Activated CD4-positive, alpha-beta T cell treated with anti-CD3 and anti-CD28 coated beads, Interleukin-2, amount 10 ng/mL, durations not matched to agents 7 days and 5 days (primary cell): ENCODE measurements at regions not wholly inside any gene's neighbourhood (a gene's known extent, or its start where the extent isn't known, plus 50 kb on each side); places are given as distances from the start of the nearest gene placed in this dataset.

ENCODE experiments used
- CTCF ChIA-PET: fragments of 350-600 bp; sonication (Branson Sonifier 250); formaldehyde crosslinking; loops from one replicate; lab custom pipeline; 2021; ENCODE audit warnings: antibody characterized with exemption; lab: Charles Lee
- POLR2A ChIA-PET: fragments of 350-600 bp; sonication (Branson Sonifier 250); formaldehyde crosslinking; loops from one replicate; lab custom pipeline; 2021; ENCODE audit warnings: antibody characterized with exemption; lab: Charles Lee
- DNase-seq: peaks from one replicate; pipeline ENCODE4 v3.0.0-alpha.2; 2020
- H3K27ac Mint-ChIP-seq: one replicate; pipeline ENCODE4 v1.8.0; 2021; ENCODE audit warnings: mild to moderate bottlenecking, moderate library complexity, mixed read lengths
- H3K27me3 Mint-ChIP-seq: one replicate; pipeline ENCODE4 v1.8.0; 2021; ENCODE audit warnings: mixed read lengths
- H3K36me3 Mint-ChIP-seq: one replicate; pipeline ENCODE4 v1.8.0; 2021; ENCODE audit warnings: low read depth, mixed read lengths
- H3K4me1 Mint-ChIP-seq: one replicate; pipeline ENCODE4 v1.8.0; 2021; ENCODE audit warnings: mixed read lengths
- H3K4me3 Mint-ChIP-seq: one replicate; pipeline ENCODE4 v1.8.0; 2021; ENCODE audit warnings: mild to moderate bottlenecking, moderate library complexity, mixed read lengths
- H3K9me3 Mint-ChIP-seq: one replicate; pipeline ENCODE4 v1.8.0; 2021; ENCODE audit warnings: mixed read lengths

DNA sequence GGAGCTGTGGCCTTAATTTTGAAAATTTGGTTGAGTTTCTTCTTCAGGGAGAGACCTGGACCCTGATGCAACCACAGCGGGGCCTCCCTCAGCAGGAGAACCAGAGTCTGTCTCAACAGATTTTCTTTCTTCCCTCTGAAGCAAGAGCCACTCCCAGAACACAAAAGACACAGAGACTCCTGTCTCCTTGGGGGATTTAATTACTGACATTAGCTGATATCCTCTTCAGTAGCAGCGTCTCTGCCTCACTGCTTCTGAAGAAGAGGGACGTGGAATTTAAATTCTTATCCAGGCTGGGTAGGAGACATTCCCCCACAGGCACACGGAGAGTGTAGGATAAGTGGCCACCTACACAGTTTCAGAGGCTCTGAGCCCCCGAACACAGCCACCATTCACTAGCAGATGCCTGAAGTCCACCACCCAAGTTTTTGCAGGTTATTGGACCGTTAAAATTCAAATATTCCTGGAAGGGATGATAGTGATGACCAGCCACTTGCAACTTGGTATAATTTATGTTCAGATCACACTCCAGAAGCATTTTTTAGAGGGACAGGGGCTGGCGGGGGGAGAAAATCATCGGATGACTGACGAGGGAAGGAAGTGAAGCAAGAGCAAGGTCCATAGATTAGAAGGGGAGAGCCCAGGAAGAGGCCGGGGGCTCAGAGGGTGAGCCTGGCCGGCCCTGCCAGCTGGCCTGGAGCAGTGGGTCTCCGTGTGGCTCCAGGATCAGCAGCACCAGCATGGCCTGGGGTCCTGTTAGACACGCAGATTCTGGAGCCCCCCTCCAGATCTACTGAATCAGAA lies 109.7 kb downstream of the BDH1 start:
- peaks cover 5% of the 10 kb centered on the region for H3K4me1 Mint-ChIP-seq
- H3K27me3 Mint-ChIP-seq, result peaks cover 13% of the 10 kb centered on the region
- no peaks in the 10 kb centered on the region for H3K9me3 Mint-ChIP-seq
- no peak for DNase-seq
- no peaks in the 10 kb centered on the region for H3K36me3 Mint-ChIP-seq
- H3K4me3 Mint-ChIP-seq, result no peak overlapping the region
- ChIA-PET POLR2A (no interaction called here), CTCF (interaction anchor here (0.6 to 1.3 kb wide), 2 partner anchors 18 to 400 kb away, joined by 3 to 5 read pairs; no protein-coding TSS in a partner anchor)
- no peak overlapping the region for H3K27ac Mint-ChIP-seq

DNA sequence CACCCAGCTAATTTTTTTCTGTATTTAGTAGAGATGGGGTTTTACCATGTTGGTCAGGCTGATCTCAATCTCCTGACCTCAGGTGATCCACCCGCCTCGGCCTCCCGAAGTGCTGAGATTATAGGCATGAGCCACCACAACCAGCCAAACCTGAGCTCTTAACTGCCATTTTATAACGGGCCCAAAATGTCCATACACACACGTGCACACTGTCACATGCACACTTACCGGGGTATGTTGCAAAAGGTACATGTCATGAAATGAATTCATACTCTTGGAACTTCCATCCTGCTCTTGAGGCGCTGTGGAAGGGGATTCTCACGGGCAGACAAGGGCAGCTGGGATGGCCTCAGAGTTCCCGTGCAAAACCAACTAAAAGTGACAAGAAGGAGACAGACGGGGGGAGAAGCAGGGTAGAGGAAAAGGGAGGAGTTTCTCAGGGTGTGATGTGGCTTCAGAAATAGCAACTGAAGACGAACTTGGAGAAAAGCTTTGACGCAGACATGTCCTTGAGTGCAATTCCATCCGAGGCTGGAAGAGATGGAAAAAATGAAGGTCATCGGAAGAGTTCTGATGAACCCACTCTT lies 110.9 kb downstream of the BDH1 start:
- POLR2A ChIA-PET, result no interaction called here
- Mint-ChIP-seq H3K27ac (no peak overlapping the region), H3K4me1 (peaks cover 5% of the 10 kb centered on the region), H3K4me3 (no peak overlapping the region), H3K9me3 (no peaks in the 10 kb centered on the region), H3K36me3 (no peaks in the 10 kb centered on the region), H3K27me3 (peaks cover 13% of the 10 kb centered on the region)
- no peak for DNase-seq
- CTCF ChIA-PET, result no interaction called here

GRCh38 chr3:197443506-197443905 lies 112.3 kb downstream of the BDH1 start:
- Mint-ChIP-seq H3K36me3 (no peaks in the 10 kb centered on the region), H3K27me3 (peaks cover 8% of the 10 kb centered on the region), H3K9me3 (no peaks in the 10 kb centered on the region), H3K4me1 (peaks cover 5% of the 10 kb centered on the region), H3K4me3 (no peak overlapping the region), H3K27ac (no peak overlapping the region)
- CTCF ChIA-PET, result interaction anchor here (1.4 to 2.6 kb wide), 2 partner anchors 14 to 19 kb away, joined by 6 to 11 read pairs; no protein-coding TSS in a partner anchor
- DNase-seq, result no peak
- POLR2A ChIA-PET, result no interaction called here

DNA sequence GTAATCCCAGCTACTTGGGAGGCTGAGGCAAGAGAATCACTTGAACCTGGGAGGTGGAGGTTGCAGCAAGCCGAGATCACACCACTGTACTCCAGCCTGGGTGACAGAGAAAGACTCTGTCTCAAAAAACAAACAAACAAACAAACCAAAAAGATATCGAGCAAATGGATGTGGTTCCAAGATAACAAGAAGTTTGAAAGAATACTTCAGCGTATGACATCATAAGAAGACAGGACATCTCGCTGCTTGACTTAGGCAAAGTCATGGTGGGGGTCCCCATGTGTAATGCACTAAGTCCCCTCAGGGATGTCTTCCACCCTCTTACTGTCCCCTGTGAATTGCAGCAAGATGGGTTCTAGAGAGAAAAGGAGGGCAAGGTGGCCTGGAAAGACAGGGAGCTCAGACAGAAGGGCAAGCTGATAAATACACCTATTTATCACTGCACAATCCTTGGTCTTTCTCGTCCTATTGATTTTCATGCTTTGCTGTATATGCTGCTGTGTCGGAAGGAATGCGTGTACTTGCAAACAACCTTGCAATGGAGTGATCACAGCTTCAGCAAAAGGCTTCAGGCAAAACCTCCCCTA lies 115.0 kb downstream of the BDH1 start:
- Mint-ChIP-seq H3K4me1 (peaks cover 5% of the 10 kb centered on the region), H3K27ac (no peak overlapping the region), H3K9me3 (no peaks in the 10 kb centered on the region), H3K4me3 (no peak overlapping the region), H3K27me3 (peaks cover 7% of the 10 kb centered on the region), H3K36me3 (no peaks in the 10 kb centered on the region)
- no peak for DNase-seq
- POLR2A ChIA-PET, result interaction anchor here (0.6 kb wide), 1 partner anchor 25 kb away, joined by 3 read pairs; no protein-coding TSS in a partner anchor
- CTCF ChIA-PET, result interaction anchor here (0.8 to 2.6 kb wide), 4 partner anchors 11 to 16 kb away, joined by 3 to 11 read pairs (median 4); no protein-coding TSS in a partner anchor

DNA sequence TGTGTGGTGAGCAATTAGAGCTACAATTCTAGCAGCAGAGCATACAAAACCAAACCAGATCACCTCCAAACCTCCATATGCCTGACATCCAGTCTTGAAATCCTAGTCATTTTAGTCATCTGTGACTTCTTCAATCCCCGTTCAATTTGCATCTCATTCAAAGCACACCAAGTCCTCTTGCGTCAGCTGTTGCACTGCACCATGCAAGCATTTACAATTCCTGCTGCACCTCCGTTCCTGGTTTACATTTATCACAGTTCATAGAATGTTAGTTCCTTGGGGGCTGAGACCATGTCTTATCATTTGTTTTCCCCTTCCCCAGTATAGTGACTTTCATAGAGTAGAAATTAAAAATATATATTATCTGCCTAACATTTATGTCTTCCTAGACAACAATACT lies 116.9 kb downstream of the BDH1 start:
- Mint-ChIP-seq H3K36me3 (no peaks in the 10 kb centered on the region), H3K9me3 (no peaks in the 10 kb centered on the region), H3K27me3 (peaks cover 16% of the 10 kb centered on the region), H3K4me1 (no peaks in the 10 kb centered on the region), H3K4me3 (no peak overlapping the region), H3K27ac (no peak overlapping the region)
- ChIA-PET CTCF (interaction anchor here (0.5 to 1.1 kb wide), 4 partner anchors 31 to 383 kb away, joined by 3 to 4 read pairs (median 3); no protein-coding TSS in a partner anchor), POLR2A (no interaction called here)
- no peak for DNase-seq

GRCh38 chr3:197435426-197435825 lies 120.3 kb downstream of the BDH1 start:
- no peak overlapping the region for H3K4me3 Mint-ChIP-seq
- no peak overlapping the region for H3K27ac Mint-ChIP-seq
- ChIA-PET POLR2A (no interaction called here), CTCF (interaction anchor here (0.7 to 1.9 kb wide), 2 partner anchors 11 to 22 kb away, joined by 3 to 7 read pairs; no protein-coding TSS in a partner anchor)
- peaks cover 28% of the 10 kb centered on the region for H3K27me3 Mint-ChIP-seq
- no peaks in the 10 kb centered on the region for H3K9me3 Mint-ChIP-seq
- peaks cover 7% of the 10 kb centered on the region for H3K4me1 Mint-ChIP-seq
- no peak for DNase-seq
- no peaks in the 10 kb centered on the region for H3K36me3 Mint-ChIP-seq

DNA sequence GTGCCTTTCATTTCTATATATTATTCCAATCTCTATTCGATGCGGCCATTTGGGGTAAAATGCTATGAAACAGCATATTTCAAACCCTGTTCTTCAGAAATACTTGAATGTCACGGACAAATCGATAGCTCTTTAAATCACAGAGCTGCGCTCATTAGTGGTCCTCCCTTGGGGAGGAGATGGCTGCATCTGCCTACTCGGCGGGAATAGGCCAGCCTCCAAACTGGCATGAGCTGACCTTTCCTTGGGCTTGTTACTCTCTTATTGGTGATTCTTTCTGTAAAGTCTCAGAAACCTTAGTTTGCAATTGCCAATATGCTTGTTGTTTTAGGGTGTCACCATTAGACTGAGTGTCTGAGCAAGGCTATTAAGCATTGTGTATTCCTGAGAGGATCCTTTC lies 120.9 kb downstream of the BDH1 start:
- H3K4me1 Mint-ChIP-seq, result peaks cover 10% of the 10 kb centered on the region
- ChIA-PET POLR2A (no interaction called here), CTCF (interaction anchor here (0.7 to 1.9 kb wide), 2 partner anchors 10 to 22 kb away, joined by 3 to 7 read pairs; no protein-coding TSS in a partner anchor)
- no peaks in the 10 kb centered on the region for H3K9me3 Mint-ChIP-seq
- no peaks in the 10 kb centered on the region for H3K36me3 Mint-ChIP-seq
- no peak overlapping the region for H3K27ac Mint-ChIP-seq
- H3K27me3 Mint-ChIP-seq, result peaks cover 29% of the 10 kb centered on the region
- no peak for DNase-seq
- H3K4me3 Mint-ChIP-seq, result no peak overlapping the region

DNA sequence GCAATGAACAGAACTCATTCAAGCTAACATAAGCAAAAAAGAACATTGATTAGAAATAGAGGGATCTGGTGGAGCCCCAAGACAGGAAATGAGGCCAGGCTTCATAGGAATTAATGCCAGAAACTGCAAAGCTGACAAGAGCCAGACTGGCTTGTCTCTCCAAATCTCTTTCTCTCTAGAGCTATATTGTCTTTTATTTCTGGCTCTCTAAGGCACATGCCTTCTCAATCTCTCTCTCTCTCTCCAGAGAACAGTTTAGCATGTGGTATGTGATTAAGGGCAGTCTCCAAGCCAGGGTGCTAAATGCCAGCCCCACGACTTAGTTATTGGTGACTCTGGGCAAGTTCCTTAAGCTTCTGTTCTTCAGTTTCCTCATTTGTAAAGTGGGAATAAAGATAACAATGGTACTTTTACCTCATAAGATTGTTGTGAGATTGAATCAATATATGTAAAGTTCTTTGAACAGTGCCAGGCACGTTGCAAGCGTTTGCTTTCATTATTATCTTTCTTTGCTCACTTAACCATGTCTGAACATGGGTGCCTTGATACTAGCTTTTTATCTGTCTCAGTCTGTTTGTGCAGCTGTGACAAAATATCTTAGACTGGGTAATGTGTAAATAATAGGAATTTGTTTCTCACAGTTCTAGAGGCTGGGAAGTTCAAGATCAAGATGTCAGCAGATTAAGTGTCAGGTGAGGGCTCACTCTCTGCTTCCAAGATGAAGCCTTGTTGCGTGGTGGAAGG lies 123.2 kb downstream of the BDH1 start:
- peaks cover 27% of the 10 kb centered on the region for H3K4me1 Mint-ChIP-seq
- H3K27me3 Mint-ChIP-seq, result peaks cover 29% of the 10 kb centered on the region
- H3K9me3 Mint-ChIP-seq, result no peaks in the 10 kb centered on the region
- no peak overlapping the region for H3K27ac Mint-ChIP-seq
- CTCF ChIA-PET, result no interaction called here
- POLR2A ChIA-PET, result no interaction called here
- no peak for DNase-seq
- H3K4me3 Mint-ChIP-seq, result no peak overlapping the region
- no peaks in the 10 kb centered on the region for H3K36me3 Mint-ChIP-seq

DNA sequence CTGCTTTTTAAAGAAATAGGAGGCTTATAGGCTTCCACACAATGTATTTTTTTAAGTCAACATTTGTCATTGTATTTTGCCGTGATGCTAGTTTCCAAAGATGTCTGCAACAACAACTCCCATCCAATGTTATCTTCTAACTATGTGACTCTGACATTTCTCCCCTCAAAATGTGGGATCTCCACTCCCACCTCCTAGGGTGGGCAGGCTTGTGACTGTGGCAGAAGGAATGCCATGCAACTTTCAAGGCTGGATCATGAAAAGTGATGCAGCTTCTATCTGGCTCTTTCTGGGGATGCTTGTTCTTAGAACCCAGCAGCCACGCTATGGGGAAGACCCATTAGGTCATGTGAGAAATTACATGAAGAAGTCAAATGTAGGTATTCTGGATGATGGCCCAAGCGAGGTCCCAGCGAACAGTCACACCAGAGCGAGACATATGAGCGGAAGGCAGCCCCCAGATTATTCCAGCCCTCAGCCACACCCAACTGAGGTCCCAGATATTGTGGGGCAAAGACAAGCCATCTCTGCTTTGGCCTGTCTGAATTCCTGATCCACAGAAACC lies 124.3 kb downstream of the BDH1 start:
- no peaks in the 10 kb centered on the region for H3K9me3 Mint-ChIP-seq
- ChIA-PET POLR2A (no interaction called here), CTCF (no interaction called here)
- no peaks in the 10 kb centered on the region for H3K36me3 Mint-ChIP-seq
- peaks cover 31% of the 10 kb centered on the region for H3K4me1 Mint-ChIP-seq
- no peak for DNase-seq
- peaks cover 30% of the 10 kb centered on the region for H3K27me3 Mint-ChIP-seq
- H3K4me3 Mint-ChIP-seq, result no peak overlapping the region
- H3K27ac Mint-ChIP-seq, result no peak overlapping the region

GRCh38 chr3:197430934-197431333 lies 124.8 kb downstream of the BDH1 start:
- H3K27ac Mint-ChIP-seq, result no peak overlapping the region
- H3K27me3 Mint-ChIP-seq, result peaks cover 30% of the 10 kb centered on the region
- ChIA-PET CTCF (interaction anchor here (0.6 kb wide), 1 partner anchor 402 kb away, joined by 3 read pairs; no protein-coding TSS in a partner anchor), POLR2A (no interaction called here)
- H3K36me3 Mint-ChIP-seq, result no peaks in the 10 kb centered on the region
- H3K9me3 Mint-ChIP-seq, result no peaks in the 10 kb centered on the region
- H3K4me3 Mint-ChIP-seq, result no peak overlapping the region
- no peak for DNase-seq
- H3K4me1 Mint-ChIP-seq, result peaks cover 31% of the 10 kb centered on the region

DNA sequence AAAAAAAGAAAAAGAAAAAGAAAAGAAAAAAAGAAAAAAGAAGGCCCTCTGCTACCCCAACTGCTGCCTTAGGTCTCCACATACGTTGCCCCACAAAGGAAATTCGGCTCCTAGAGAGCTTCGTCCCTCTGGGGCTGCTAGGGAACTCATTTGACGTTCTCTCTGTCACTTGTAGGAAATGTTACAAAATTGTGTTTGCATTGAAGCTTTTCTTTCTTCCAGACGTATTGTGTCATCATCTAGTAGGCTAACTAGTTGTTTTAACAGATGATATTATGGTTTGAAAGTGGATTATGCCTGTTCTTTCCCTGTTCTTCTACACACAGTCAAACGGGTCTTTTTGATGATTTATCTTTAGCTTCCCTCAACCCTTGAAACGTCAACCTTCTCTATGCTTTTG lies 125.3 kb downstream of the BDH1 start:
- H3K9me3 Mint-ChIP-seq, result no peaks in the 10 kb centered on the region
- H3K27me3 Mint-ChIP-seq, result peaks cover 32% of the 10 kb centered on the region
- DNase-seq, result no peak
- peaks cover 31% of the 10 kb centered on the region for H3K4me1 Mint-ChIP-seq
- H3K36me3 Mint-ChIP-seq, result no peaks in the 10 kb centered on the region
- H3K4me3 Mint-ChIP-seq, result no peak overlapping the region
- ChIA-PET CTCF (interaction anchor here (0.6 to 0.8 kb wide), 2 partner anchors 11 to 402 kb away, joined by 3 to 4 read pairs; no protein-coding TSS in a partner anchor), POLR2A (no interaction called here)
- no peak overlapping the region for H3K27ac Mint-ChIP-seq

DNA sequence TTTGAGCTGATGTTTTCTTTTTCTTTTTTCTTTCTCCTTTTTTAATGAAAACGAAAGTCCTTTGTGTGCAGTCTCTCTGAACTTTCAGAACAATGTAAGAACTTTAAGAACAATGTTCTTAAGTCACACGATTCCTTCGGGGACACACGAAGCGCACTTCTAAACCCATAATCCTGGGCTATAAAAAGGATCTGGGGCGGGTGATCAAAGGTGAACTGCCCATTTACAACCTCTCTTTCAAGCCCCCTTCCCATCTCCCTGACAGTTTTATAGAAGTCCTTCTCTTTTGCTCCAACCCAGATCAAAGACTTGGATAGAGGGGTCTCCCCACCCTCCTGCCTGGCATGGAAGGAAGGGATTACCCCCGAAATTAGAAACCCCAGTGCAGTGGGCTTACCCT lies 126.8 kb downstream of the BDH1 start:
- peak overlapping the region; percentile 90 for H3K27ac Mint-ChIP-seq
- H3K4me3 Mint-ChIP-seq, result peak overlapping the region; percentile 58
- ChIA-PET CTCF (interaction anchor here (1.1 to 1.6 kb wide), 3 partner anchors 12 to 25 kb away, joined by 3 to 5 read pairs (median 3); no protein-coding TSS in a partner anchor), POLR2A (no interaction called here)
- no peaks in the 10 kb centered on the region for H3K9me3 Mint-ChIP-seq
- no peaks in the 10 kb centered on the region for H3K36me3 Mint-ChIP-seq
- DNase-seq, result no peak
- H3K4me1 Mint-ChIP-seq, result peaks cover 31% of the 10 kb centered on the region
- peaks cover 24% of the 10 kb centered on the region for H3K27me3 Mint-ChIP-seq
